ENCODE measurements at regions not wholly inside any gene's neighbourhood (a gene's known extent, or its start where the extent isn't known, plus 50 kb on each side); places are given as distances from the start of the nearest gene placed in this dataset.

- Histone ChIP-seq H3K9me1 (ENCODE audit: insufficient read depth, low read length) (no peaks in the 10 kb centered on the region), H3K9me3 (ENCODE audit: control insufficient read depth, insufficient read depth, low read length) (no peaks in the 10 kb centered on the region), H2AFZ (replicated peaks; ENCODE audit: low read length, poor library complexity) (no peak overlapping the region), H3K18ac (ENCODE audit: low read depth, low read length) (no peak overlapping the region), H4K91ac (ENCODE audit: insufficient read depth, low read depth, low read length) (no peak overlapping the region), H3K4me1 (ENCODE audit: control insufficient read depth, insufficient read depth, low read length) (no peaks in the 10 kb centered on the region), H3K56ac (ENCODE audit: extremely low read depth, insufficient read depth, low read length) (no peak overlapping the region), H2BK5ac (ENCODE audit: low read depth, low read length, poor library complexity, severe bottlenecking) (no peak overlapping the region), H2BK20ac (ENCODE audit: low read depth, low read length) (no peak overlapping the region), H2AK5ac (ENCODE audit: low read depth, low read length) (no peak overlapping the region), H4K5ac (ENCODE audit: low read depth, low read length) (no peak overlapping the region), H3K27ac (ENCODE audit: insufficient read depth, low read length) (no peak overlapping the region), H2BK120ac (ENCODE audit: low read depth, low read length) (no peak overlapping the region), H3K4ac (ENCODE audit: low read depth, low read length) (no peak overlapping the region), H4K8ac (ENCODE audit: low read depth in 2 of 2, low read length in 2 of 2) (no peak overlapping the region), H3K79me1 (ENCODE audit: low read depth in 1 of 2, low read length in 2 of 2) (no peaks in the 10 kb centered on the region), H3K4me2 (ENCODE audit: low read depth, low read length) (no peak overlapping the region), H3K27me3 (ENCODE audit: control insufficient read depth, insufficient read depth, low read length) (peaks cover 32% of the 10 kb centered on the region), H3K4me3 (ENCODE audit: insufficient read depth, low read depth, low read length) (no peak overlapping the region), H2AK9ac (replicated peaks; ENCODE audit: low read depth, low read length, poor library complexity) (no peak overlapping the region), H3K23ac (ENCODE audit: low read depth, low read length) (no peak overlapping the region), H3K14ac (replicated peaks; ENCODE audit: low read depth, low read length) (no peak overlapping the region), H3K9ac (ENCODE audit: low read depth, low read length) (no peak overlapping the region), H3K36me3 (ENCODE audit: control insufficient read depth, insufficient read depth, low read length) (no peaks in the 10 kb centered on the region), H4K20me1 (ENCODE audit: insufficient read depth, low read length) (no peaks in the 10 kb centered on the region), H2BK15ac (ENCODE audit: low read depth, low read length) (no peak overlapping the region)
- no TSS peak for BruUV-seq (replicated peaks)
- ATAC-seq (ENCODE audit: low read depth) (no peak), DNase-seq (no peak)
- TF ChIP-seq USF2 (IDR thresholded peaks at IDR 0.05; ENCODE audit: low read depth, low read length) (no peak), RFX5 (IDR thresholded peaks at IDR 0.05; ENCODE audit: low read depth, low read length) (no peak), RCOR1 (IDR thresholded peaks at IDR 0.05; ENCODE audit: insufficient replicate concordance, low read length) (no peak)
- intact Hi-C loops (cut with micrococcal nuclease), result loop anchor here (10.0 kb wide), 1 partner anchor 58 kb away; no protein-coding TSS in a partner anchor
- no CpG with 5 or more reads among the region's 4 CpGs for WGBS, 2 experiments (ENCODE audit: extremely low coverage in 2 of 2, insufficient read length in 1 of 2)
- ChIA-PET POLR2A (ENCODE audit: unreplicated experiment) (no interaction called here), CTCF (no interaction called here)
- in situ Hi-C loops (cut with MboI; ENCODE audit: low sequenced_read_pairs), result no loop called here
- dilution Hi-C loops (cut with HindIII; ENCODE audit: low sequenced_read_pairs, unreplicated experiment), result no loop called here
Observed at GRCh38 chr17:27947005-27947406, 53.8 kb upstream of the LYRM9 start.
